Nephron progenitor cell (in vitro differentiated cells): ENCODE measurements at regions not wholly inside any gene's neighbourhood (a gene's known extent, or its start where the extent isn't known, plus 50 kb on each side); places are given as distances from the start of the nearest gene placed in this dataset.

Experiments
- DNase-seq: peaks from one replicate; pipeline ENCODE4 v3.0.0; 2021
- H3K27ac Mint-ChIP-seq: 2 replicates; pipeline ENCODE4 v1.8.0; 2021; ENCODE audit warnings: mild to moderate bottlenecking, moderate library complexity, mixed read lengths
- H3K27me3 Mint-ChIP-seq: 2 replicates; pipeline ENCODE4 v1.8.0; 2021; ENCODE audit warnings: mild to moderate bottlenecking, low read depth, mixed read lengths; ENCODE audit not compliant: poor library complexity
- H3K36me3 Mint-ChIP-seq: 2 replicates; pipeline ENCODE4 v1.8.0; 2021; ENCODE audit warnings: low read depth, mixed read lengths
- H3K4me1 Mint-ChIP-seq: 2 replicates; pipeline ENCODE4 v1.8.0; 2021; ENCODE audit warnings: mixed read lengths
- H3K4me3 Mint-ChIP-seq: 2 replicates; pipeline ENCODE4 v1.8.0; 2021; ENCODE audit warnings: mild to moderate bottlenecking, moderate library complexity, mixed read lengths
- H3K9me3 Mint-ChIP-seq: 2 replicates; pipeline ENCODE4 v1.8.0; 2021; ENCODE audit warnings: mild to moderate bottlenecking, moderate library complexity, mixed read lengths
- CTCF ChIP-seq: fragments of 200-600 bp; sonication (generic); IDR thresholded peaks from 2 replicates; pipeline ENCODE4 v1.5.0; 2021; ENCODE audit warnings: antibody characterized with exemption

GRCh38 chr6:44533421-44533820, 145.9 kb downstream of the CDC5L start:
- peaks cover 60% of the 10 kb centered on the region for H3K4me1 Mint-ChIP-seq
- TF ChIP-seq CTCF = no peak

GRCh38 chr6:44534291-44534690, 146.8 kb downstream of the CDC5L start:
- H3K9me3 Mint-ChIP-seq = no peaks in the 10 kb centered on the region
- no peak overlapping the region for H3K4me3 Mint-ChIP-seq
- no peak for DNase-seq
- peaks cover 60% of the 10 kb centered on the region for H3K4me1 Mint-ChIP-seq
- no peaks in the 10 kb centered on the region for H3K36me3 Mint-ChIP-seq
- no peak for TF ChIP-seq CTCF
- peaks cover 12% of the 10 kb centered on the region for H3K27me3 Mint-ChIP-seq
- H3K27ac Mint-ChIP-seq = no peak overlapping the region

More at GRCh38 chr6:44533421-44533820, 145.9 kb downstream of the CDC5L start:
- no peak for DNase-seq
- no peak overlapping the region for H3K4me3 Mint-ChIP-seq
- H3K36me3 Mint-ChIP-seq = no peaks in the 10 kb centered on the region
- H3K27me3 Mint-ChIP-seq = peaks cover 12% of the 10 kb centered on the region
- H3K9me3 Mint-ChIP-seq = no peaks in the 10 kb centered on the region
- no peak overlapping the region for H3K27ac Mint-ChIP-seq

- DNase-seq = no peak
- Mint-ChIP-seq H3K27ac (no peak overlapping the region), H3K9me3 (peaks cover 5% of the 10 kb centered on the region), H3K27me3 (peaks cover 12% of the 10 kb centered on the region), H3K36me3 (no peaks in the 10 kb centered on the region), H3K4me3 (no peak overlapping the region), H3K4me1 (peaks cover 54% of the 10 kb centered on the region)
- TF ChIP-seq CTCF = no peak
Observed at GRCh38 chr6:44535446-44535845, 147.9 kb downstream of the CDC5L start.

GRCh38 chr6:44535967-44536366, 148.5 kb downstream of the CDC5L start:
- H3K4me3 Mint-ChIP-seq = no peak overlapping the region
- H3K9me3 Mint-ChIP-seq = peaks cover 10% of the 10 kb centered on the region
- no peak for TF ChIP-seq CTCF
- no peaks in the 10 kb centered on the region for H3K36me3 Mint-ChIP-seq
- H3K27me3 Mint-ChIP-seq = peaks cover 12% of the 10 kb centered on the region
- no peak for DNase-seq
- H3K4me1 Mint-ChIP-seq = peaks cover 49% of the 10 kb centered on the region
- no peak overlapping the region for H3K27ac Mint-ChIP-seq

GRCh38 chr6:44537306-44538049, 150.0 kb downstream of the CDC5L start:
- Mint-ChIP-seq H3K27ac (no peak overlapping the region), H3K4me3 (no peak overlapping the region), H3K36me3 (no peaks in the 10 kb centered on the region), H3K9me3 (peaks cover 11% of the 10 kb centered on the region), H3K27me3 (peaks cover 9% of the 10 kb centered on the region), H3K4me1 (peaks cover 53% of the 10 kb centered on the region)
- DNase-seq = no peak
- no peak for TF ChIP-seq CTCF
